WI38 (cell line): ENCODE measurements at regions not wholly inside any gene's neighbourhood (a gene's known extent, or its start where the extent isn't known, plus 50 kb on each side); places are given as distances from the start of the nearest gene placed in this dataset.

Experiments used
- H3K4me3 ChIP-seq: 2 replicates; pipeline ENCODE4 v1.5.1; 2011; ENCODE audit warnings: low read depth, mild to moderate bottlenecking, control low read depth, low read length
- CTCF ChIP-seq: IDR thresholded peaks from 2 replicates; pipeline ENCODE4 v1.5.1; 2012; ENCODE audit warnings: low read depth, mild to moderate bottlenecking, control low read depth, low read length

GRCh38 chr13:59493436-59493965 is 670.2 kb downstream of the DIAPH3 start:
- no peak for TF ChIP-seq CTCF
- no peak overlapping the region for H3K4me3 ChIP-seq

GRCh38 chr13:59494151-59494550 is 669.6 kb downstream of the DIAPH3 start:
- no peak for TF ChIP-seq CTCF
- H3K4me3 ChIP-seq = no peak overlapping the region

- no peak overlapping the region for H3K4me3 ChIP-seq
- TF ChIP-seq CTCF = no peak
Observed at GRCh38 chr13:59494560-59494970, 669.2 kb downstream of the DIAPH3 start.

GRCh38 chr13:59495299-59495698 is 668.4 kb downstream of the DIAPH3 start:
- no peak for TF ChIP-seq CTCF
- H3K4me3 ChIP-seq = no peak overlapping the region

- H3K4me3 ChIP-seq = no peak overlapping the region
- TF ChIP-seq CTCF = no peak
Observed at GRCh38 chr13:59495936-59496512, 667.7 kb downstream of the DIAPH3 start.

- no peak for TF ChIP-seq CTCF
- H3K4me3 ChIP-seq = no peak overlapping the region
Observed at GRCh38 chr13:59497621-59498247, 666.0 kb downstream of the DIAPH3 start.

- no peak overlapping the region for H3K4me3 ChIP-seq
- TF ChIP-seq CTCF = no peak
Observed at GRCh38 chr13:59501004-59501403, 662.7 kb downstream of the DIAPH3 start.
